ENCODE measurements at regions not wholly inside any gene's neighbourhood (a gene's known extent, or its start where the extent isn't known, plus 50 kb on each side); places are given as distances from the start of the nearest gene placed in this dataset.

DNA sequence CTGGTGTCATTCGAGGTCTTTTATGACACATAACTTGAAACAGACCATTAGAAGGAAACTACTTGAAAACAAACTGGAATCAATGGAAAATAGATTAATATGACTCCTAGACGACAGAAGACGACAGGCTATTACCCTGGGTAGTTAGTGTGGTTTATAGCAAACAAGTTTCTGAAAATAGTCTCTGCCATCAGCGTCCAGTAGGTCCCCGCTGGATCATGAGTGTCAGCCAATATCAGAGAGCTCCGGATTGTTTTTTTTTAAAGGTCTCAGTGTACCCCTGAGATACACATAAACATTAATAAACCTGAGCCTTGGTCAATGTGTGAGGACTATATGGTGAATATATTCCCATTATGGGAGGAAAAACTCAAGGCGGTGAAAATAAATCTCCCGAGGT, 115.0 kb upstream of the THUMPD2 start:
- no peak for ATAC-seq
- no peaks in the 10 kb centered on the region for H3F3A ChIP-seq (replicated peaks; ENCODE audit: low read depth)
- Mint-ChIP-seq H3K27ac (no peak overlapping the region), H3K4me1 (no peaks in the 10 kb centered on the region), H3K27me3 (ENCODE audit: insufficient read depth, low read depth, poor library complexity) (no peaks in the 10 kb centered on the region), H3K9me3 (peaks cover 7% of the 10 kb centered on the region), H3K4me3 (no peak overlapping the region), H3K36me3 (ENCODE audit: low read depth) (peaks cover 4% of the 10 kb centered on the region; the same call in 2 of the 3 replicates)
- H3K36me3 ChIP-seq (ENCODE audit: insufficient read depth): no peaks in the 10 kb centered on the region
- no peaks in the 10 kb centered on the region for H3K79me2 ChIP-seq (replicated peaks; ENCODE audit: insufficient read depth)
- H3K4me2 ChIP-seq: no peak overlapping the region
- no peak overlapping the region for H2AFZ ChIP-seq
- H3K27me3 ChIP-seq (ENCODE audit: insufficient read depth): no peaks in the 10 kb centered on the region
- H3K4me3 ChIP-seq: no peak overlapping the region
- TF ChIP-seq, protein P1, sequence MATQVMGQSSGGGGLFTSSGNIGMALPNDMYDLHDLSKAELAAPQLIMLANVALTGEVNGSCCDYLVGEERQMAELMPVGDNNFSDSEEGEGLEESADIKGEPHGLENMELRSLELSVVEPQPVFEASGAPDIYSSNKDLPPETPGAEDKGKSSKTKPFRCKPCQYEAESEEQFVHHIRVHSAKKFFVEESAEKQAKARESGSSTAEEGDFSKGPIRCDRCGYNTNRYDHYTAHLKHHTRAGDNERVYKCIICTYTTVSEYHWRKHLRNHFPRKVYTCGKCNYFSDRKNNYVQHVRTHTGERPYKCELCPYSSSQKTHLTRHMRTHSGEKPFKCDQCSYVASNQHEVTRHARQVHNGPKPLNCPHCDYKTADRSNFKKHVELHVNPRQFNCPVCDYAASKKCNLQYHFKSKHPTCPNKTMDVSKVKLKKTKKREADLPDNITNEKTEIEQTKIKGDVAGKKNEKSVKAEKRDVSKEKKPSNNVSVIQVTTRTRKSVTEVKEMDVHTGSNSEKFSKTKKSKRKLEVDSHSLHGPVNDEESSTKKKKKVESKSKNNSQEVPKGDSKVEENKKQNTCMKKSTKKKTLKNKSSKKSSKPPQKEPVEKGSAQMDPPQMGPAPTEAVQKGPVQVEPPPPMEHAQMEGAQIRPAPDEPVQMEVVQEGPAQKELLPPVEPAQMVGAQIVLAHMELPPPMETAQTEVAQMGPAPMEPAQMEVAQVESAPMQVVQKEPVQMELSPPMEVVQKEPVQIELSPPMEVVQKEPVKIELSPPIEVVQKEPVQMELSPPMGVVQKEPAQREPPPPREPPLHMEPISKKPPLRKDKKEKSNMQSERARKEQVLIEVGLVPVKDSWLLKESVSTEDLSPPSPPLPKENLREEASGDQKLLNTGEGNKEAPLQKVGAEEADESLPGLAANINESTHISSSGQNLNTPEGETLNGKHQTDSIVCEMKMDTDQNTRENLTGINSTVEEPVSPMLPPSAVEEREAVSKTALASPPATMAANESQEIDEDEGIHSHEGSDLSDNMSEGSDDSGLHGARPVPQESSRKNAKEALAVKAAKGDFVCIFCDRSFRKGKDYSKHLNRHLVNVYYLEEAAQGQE (IDR thresholded peaks at IDR 0.05; ENCODE audit: unreplicated experiment): no peak
- TF ChIP-seq STAT1 (IDR thresholded peaks at IDR 0.05; ENCODE audit: unreplicated experiment) (no peak), EZH2phosphoT487 (IDR thresholded peaks at IDR 0.05; ENCODE audit: unreplicated experiment) (no peak), ZNF114 (CRISPR knock-in tag; IDR thresholded peaks at IDR 0.05) (no peak)
- no peak overlapping the region for H3K27ac ChIP-seq (ENCODE audit: low read depth)
- no peak for DNase-seq (ENCODE audit: low spot score)
- H4K20me1 ChIP-seq (replicated peaks; ENCODE audit: insufficient read depth): no peaks in the 10 kb centered on the region
- no peaks in the 10 kb centered on the region for H3K9me2 ChIP-seq (ENCODE audit: insufficient read depth)
- H3K4me1 ChIP-seq (ENCODE audit: insufficient read depth): no peaks in the 10 kb centered on the region

DNA sequence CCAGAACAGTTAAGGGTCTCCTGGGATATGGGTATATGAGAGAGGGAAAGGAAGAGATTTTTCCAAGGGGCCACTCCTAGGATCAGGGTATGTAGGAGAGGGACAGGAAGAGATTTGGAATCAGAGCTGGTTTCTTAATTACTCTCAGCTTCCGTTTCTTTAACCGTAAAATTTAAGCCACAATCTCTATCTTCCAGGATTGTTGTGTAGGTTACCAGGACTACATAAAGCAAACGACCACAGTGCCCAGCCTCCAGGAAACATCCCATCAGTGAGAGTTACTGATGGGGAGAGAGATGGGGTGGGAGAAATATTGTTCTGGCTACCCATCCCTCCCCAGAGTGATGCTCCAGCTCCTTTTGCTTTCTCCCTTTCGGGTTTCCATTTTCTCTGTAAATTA, 114.6 kb upstream of the THUMPD2 start:
- ATAC-seq (no peak), DNase-seq (ENCODE audit: low spot score) (no peak)
- Histone ChIP-seq H3K36me3 (ENCODE audit: insufficient read depth) (no peaks in the 10 kb centered on the region), H3K79me2 (replicated peaks; ENCODE audit: insufficient read depth) (no peaks in the 10 kb centered on the region), H3K4me1 (ENCODE audit: insufficient read depth) (no peaks in the 10 kb centered on the region), H4K20me1 (replicated peaks; ENCODE audit: insufficient read depth) (no peaks in the 10 kb centered on the region), H3K27me3 (ENCODE audit: insufficient read depth) (no peaks in the 10 kb centered on the region), H3K9me2 (ENCODE audit: insufficient read depth) (no peaks in the 10 kb centered on the region), H2AFZ (peak overlapping the region; percentile 18; the same call in 1 of the 2 replicates), H3K4me3 (no peak overlapping the region), H3F3A (replicated peaks; ENCODE audit: low read depth) (no peaks in the 10 kb centered on the region), H3K4me2 (no peak overlapping the region), H3K27ac (ENCODE audit: low read depth) (no peak overlapping the region)
- Mint-ChIP-seq H3K36me3 (ENCODE audit: low read depth) (no peaks in the 10 kb centered on the region), H3K27ac (no peak overlapping the region), H3K27me3 (ENCODE audit: insufficient read depth, low read depth, poor library complexity) (no peaks in the 10 kb centered on the region), H3K9me3 (peaks cover 2% of the 10 kb centered on the region), H3K4me1 (no peaks in the 10 kb centered on the region), H3K4me3 (no peak overlapping the region)
- TF ChIP-seq EZH2 (IDR thresholded peaks at IDR 0.05; ENCODE audit: low read depth, unreplicated experiment): no peak
- TF ChIP-seq, protein P2, sequence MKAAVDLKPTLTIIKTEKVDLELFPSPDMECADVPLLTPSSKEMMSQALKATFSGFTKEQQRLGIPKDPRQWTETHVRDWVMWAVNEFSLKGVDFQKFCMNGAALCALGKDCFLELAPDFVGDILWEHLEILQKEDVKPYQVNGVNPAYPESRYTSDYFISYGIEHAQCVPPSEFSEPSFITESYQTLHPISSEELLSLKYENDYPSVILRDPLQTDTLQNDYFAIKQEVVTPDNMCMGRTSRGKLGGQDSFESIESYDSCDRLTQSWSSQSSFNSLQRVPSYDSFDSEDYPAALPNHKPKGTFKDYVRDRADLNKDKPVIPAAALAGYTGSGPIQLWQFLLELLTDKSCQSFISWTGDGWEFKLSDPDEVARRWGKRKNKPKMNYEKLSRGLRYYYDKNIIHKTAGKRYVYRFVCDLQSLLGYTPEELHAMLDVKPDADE (IDR thresholded peaks at IDR 0.05): no peak
- TF ChIP-seq ZNF114 (CRISPR knock-in tag; IDR thresholded peaks at IDR 0.05): no peak
- TF ChIP-seq STAT1 (IDR thresholded peaks at IDR 0.05; ENCODE audit: unreplicated experiment): no peak
- no peak for TF ChIP-seq NANOG (IDR thresholded peaks at IDR 0.05; ENCODE audit: borderline replicate concordance)
- no peak for TF ChIP-seq EZH2phosphoT487 (IDR thresholded peaks at IDR 0.05; ENCODE audit: unreplicated experiment)
- TF ChIP-seq, protein P3, sequence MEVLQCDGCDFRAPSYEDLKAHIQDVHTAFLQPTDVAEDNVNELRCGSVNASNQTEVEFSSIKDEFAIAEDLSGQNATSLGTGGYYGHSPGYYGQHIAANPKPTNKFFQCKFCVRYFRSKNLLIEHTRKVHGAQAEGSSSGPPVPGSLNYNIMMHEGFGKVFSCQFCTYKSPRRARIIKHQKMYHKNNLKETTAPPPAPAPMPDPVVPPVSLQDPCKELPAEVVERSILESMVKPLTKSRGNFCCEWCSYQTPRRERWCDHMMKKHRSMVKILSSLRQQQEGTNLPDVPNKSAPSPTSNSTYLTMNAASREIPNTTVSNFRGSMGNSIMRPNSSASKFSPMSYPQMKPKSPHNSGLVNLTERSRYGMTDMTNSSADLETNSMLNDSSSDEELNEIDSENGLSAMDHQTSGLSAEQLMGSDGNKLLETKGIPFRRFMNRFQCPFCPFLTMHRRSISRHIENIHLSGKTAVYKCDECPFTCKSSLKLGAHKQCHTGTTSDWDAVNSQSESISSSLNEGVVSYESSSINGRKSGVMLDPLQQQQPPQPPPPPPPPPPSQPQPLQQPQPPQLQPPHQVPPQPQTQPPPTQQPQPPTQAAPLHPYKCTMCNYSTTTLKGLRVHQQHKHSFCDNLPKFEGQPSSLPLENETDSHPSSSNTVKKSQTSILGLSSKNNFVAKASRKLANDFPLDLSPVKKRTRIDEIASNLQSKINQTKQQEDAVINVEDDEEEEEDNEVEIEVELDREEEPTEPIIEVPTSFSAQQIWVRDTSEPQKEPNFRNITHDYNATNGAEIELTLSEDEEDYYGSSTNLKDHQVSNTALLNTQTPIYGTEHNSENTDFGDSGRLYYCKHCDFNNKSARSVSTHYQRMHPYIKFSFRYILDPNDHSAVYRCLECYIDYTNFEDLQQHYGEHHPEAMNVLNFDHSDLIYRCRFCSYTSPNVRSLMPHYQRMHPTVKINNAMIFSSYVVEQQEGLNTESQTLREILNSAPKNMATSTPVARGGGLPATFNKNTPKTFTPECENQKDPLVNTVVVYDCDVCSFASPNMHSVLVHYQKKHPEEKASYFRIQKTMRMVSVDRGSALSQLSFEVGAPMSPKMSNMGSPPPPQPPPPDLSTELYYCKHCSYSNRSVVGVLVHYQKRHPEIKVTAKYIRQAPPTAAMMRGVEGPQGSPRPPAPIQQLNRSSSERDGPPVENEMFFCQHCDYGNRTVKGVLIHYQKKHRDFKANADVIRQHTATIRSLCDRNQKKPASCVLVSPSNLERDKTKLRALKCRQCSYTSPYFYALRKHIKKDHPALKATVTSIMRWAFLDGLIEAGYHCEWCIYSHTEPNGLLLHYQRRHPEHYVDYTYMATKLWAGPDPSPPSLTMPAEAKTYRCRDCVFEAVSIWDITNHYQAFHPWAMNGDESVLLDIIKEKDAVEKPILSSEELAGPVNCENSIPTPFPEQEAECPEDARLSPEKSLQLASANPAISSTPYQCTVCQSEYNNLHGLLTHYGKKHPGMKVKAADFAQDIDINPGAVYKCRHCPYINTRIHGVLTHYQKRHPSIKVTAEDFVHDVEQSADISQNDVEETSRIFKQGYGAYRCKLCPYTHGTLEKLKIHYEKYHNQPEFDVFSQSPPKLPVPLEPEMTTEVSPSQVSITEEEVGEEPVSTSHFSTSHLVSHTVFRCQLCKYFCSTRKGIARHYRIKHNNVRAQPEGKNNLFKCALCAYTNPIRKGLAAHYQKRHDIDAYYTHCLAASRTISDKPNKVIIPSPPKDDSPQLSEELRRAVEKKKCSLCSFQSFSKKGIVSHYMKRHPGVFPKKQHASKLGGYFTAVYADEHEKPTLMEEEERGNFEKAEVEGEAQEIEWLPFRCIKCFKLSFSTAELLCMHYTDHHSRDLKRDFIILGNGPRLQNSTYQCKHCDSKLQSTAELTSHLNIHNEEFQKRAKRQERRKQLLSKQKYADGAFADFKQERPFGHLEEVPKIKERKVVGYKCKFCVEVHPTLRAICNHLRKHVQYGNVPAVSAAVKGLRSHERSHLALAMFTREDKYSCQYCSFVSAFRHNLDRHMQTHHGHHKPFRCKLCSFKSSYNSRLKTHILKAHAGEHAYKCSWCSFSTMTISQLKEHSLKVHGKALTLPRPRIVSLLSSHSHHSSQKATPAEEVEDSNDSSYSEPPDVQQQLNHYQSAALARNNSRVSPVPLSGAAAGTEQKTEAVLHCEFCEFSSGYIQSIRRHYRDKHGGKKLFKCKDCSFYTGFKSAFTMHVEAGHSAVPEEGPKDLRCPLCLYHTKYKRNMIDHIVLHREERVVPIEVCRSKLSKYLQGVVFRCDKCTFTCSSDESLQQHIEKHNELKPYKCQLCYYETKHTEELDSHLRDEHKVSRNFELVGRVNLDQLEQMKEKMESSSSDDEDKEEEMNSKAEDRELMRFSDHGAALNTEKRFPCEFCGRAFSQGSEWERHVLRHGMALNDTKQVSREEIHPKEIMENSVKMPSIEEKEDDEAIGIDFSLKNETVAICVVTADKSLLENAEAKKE (CRISPR knock-in tag; IDR thresholded peaks at IDR 0.05): no peak
- TF ChIP-seq POLR2AphosphoS5 (IDR thresholded peaks at IDR 0.05; ENCODE audit: low read depth): no peak

All from GM23338 (cell line).